Right lobe of liver (tissue), 4 donors: ENCODE measurements at regions not wholly inside any gene's neighbourhood (a gene's known extent, or its start where the extent isn't known, plus 50 kb on each side); places are given as distances from the start of the nearest gene placed in this dataset.

Experiments
- POLR2A ChIP-seq: fragments of 450-650 bp; IDR thresholded peaks from one replicate; pipeline ENCODE4 v1.6.1; 2017; ENCODE audit warnings: antibody characterized with exemption, mild to moderate bottlenecking
- TF ChIP-seq, protein P1 (sequence below), 4 donors: fragments of 200-600 bp in 3 of 4; fragments of 450-650 bp in 1 of 4; IDR thresholded peaks; one replicate each; pipeline versions ENCODE4 v1.5.1 to v1.8.0; 2016 to 2022; ENCODE audit warnings: antibody characterized with exemption in 4 of 4, mild to moderate bottlenecking in 2 of 4
- donor health status: DM: no; HTN: no; CAD: no.
- donor health status: DM: no; HTN: no; CAD: no.
- donor health status: DM: no; HTN: yes; CAD: no.

- no peak for TF ChIP-seq POLR2A
- TF ChIP-seq, protein P1, sequence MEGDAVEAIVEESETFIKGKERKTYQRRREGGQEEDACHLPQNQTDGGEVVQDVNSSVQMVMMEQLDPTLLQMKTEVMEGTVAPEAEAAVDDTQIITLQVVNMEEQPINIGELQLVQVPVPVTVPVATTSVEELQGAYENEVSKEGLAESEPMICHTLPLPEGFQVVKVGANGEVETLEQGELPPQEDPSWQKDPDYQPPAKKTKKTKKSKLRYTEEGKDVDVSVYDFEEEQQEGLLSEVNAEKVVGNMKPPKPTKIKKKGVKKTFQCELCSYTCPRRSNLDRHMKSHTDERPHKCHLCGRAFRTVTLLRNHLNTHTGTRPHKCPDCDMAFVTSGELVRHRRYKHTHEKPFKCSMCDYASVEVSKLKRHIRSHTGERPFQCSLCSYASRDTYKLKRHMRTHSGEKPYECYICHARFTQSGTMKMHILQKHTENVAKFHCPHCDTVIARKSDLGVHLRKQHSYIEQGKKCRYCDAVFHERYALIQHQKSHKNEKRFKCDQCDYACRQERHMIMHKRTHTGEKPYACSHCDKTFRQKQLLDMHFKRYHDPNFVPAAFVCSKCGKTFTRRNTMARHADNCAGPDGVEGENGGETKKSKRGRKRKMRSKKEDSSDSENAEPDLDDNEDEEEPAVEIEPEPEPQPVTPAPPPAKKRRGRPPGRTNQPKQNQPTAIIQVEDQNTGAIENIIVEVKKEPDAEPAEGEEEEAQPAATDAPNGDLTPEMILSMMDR (IDR thresholded peaks at IDR 0.05), result no peak
These were observed 761.2 kb upstream of the ACVR2A start for GRCh38 chr2:147083664-147084063.
